Glomerular visceral epithelial cell (primary cell): ENCODE measurements at regions not wholly inside any gene's neighbourhood (a gene's known extent, or its start where the extent isn't known, plus 50 kb on each side); places are given as distances from the start of the nearest gene placed in this dataset.

ENCODE experiments used
- DNase-seq: peaks from one replicate; pipeline ENCODE4 v3.0.0-alpha.2; 2016; ENCODE audit errors: extremely low spot score

- DNase-seq: no peak
Observed at GRCh38 chr7:113968713-113969112, 49.9 kb upstream of the PPP1R3A start.
